ENCODE measurements at regions not wholly inside any gene's neighbourhood (a gene's known extent, or its start where the extent isn't known, plus 50 kb on each side); places are given as distances from the start of the nearest gene placed in this dataset.

- H3K9ac ChIP-seq = no peak overlapping the region
- no peaks in the 10 kb centered on the region for H4K20me1 ChIP-seq (ENCODE audit: insufficient read depth)
- 0 out of 2 replicates have a peak, but pooled peaks cover 3% of the 10 kb centered on the region for H3K9me3 ChIP-seq
- POLR2A ChIA-PET = no interaction called here
- H3F3A ChIP-seq (replicated peaks; ENCODE audit: insufficient read depth) = no peaks in the 10 kb centered on the region
- no peaks in the 10 kb centered on the region for H3K79me2 ChIP-seq (ENCODE audit: insufficient read depth)
- no peaks in the 10 kb centered on the region for H3K9me2 ChIP-seq
- H3K4me1 ChIP-seq (ENCODE audit: control insufficient read depth in 1 of 2, insufficient read depth in 2 of 2, low read depth in 1 of 2, low read length in 1 of 2) = no peaks in the 10 kb centered on the region
- H2AFZ ChIP-seq (ENCODE audit: low read depth) = no peak overlapping the region
- no peaks in the 10 kb centered on the region for H3K36me3 ChIP-seq (replicated peaks in 1 of 2; ENCODE audit: control insufficient read depth in 1 of 2, insufficient read depth in 2 of 2, low read length in 1 of 2)
- no peak for DNase-seq
- no peak overlapping the region for H3K27ac ChIP-seq (ENCODE audit: low read depth in 2 of 2, low read length in 1 of 2)
- H3K27me3 ChIP-seq (ENCODE audit: insufficient read depth) = no peaks in the 10 kb centered on the region
- CTCF ChIA-PET = no interaction called here
- no peak for TF ChIP-seq NRF1 (IDR thresholded peaks at IDR 0.05; ENCODE audit: low read depth, low read length)
- no peak for TF ChIP-seq RXRA (IDR thresholded peaks at IDR 0.05; ENCODE audit: borderline replicate concordance, low read depth)
- TF ChIP-seq RCOR1 (IDR thresholded peaks at IDR 0.05; ENCODE audit: low read length) = no peak
- TF ChIP-seq POLR2AphosphoS5 (IDR thresholded peaks at IDR 0.05; ENCODE audit: low read depth, low read length) = no peak
- no peak for TF ChIP-seq TCF12 (IDR thresholded peaks at IDR 0.05)
- TF ChIP-seq JUND (IDR thresholded peaks at IDR 0.05) = no peak
- TF ChIP-seq RAD21 (IDR thresholded peaks at IDR 0.05; ENCODE audit: low read length) = no peak
- TF ChIP-seq, protein P1, sequence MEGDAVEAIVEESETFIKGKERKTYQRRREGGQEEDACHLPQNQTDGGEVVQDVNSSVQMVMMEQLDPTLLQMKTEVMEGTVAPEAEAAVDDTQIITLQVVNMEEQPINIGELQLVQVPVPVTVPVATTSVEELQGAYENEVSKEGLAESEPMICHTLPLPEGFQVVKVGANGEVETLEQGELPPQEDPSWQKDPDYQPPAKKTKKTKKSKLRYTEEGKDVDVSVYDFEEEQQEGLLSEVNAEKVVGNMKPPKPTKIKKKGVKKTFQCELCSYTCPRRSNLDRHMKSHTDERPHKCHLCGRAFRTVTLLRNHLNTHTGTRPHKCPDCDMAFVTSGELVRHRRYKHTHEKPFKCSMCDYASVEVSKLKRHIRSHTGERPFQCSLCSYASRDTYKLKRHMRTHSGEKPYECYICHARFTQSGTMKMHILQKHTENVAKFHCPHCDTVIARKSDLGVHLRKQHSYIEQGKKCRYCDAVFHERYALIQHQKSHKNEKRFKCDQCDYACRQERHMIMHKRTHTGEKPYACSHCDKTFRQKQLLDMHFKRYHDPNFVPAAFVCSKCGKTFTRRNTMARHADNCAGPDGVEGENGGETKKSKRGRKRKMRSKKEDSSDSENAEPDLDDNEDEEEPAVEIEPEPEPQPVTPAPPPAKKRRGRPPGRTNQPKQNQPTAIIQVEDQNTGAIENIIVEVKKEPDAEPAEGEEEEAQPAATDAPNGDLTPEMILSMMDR (IDR thresholded peaks at IDR 0.05) = no peak
- no peak for TF ChIP-seq FOXM1 (IDR thresholded peaks at IDR 0.05; ENCODE audit: low read depth)
- no peak for TF ChIP-seq TEAD4 (IDR thresholded peaks at IDR 0.05; ENCODE audit: borderline replicate concordance, insufficient read depth)
- TF ChIP-seq EP300 (IDR thresholded peaks at IDR 0.05; ENCODE audit: borderline replicate concordance in 1 of 2, low read depth in 1 of 2, low read length in 1 of 2) = no peak
- TF ChIP-seq GATA2 (CRISPR knock-in tag; IDR thresholded peaks at IDR 0.05) = no peak
- TF ChIP-seq GABPA (IDR thresholded peaks at IDR 0.05; ENCODE audit: low read depth) = no peak
- WGBS (ENCODE audit: low lambda C conversion rate) = 69% methylated on average over 1 of the region's 1 CpG
- H3K4me3 ChIP-seq (ENCODE audit: low read depth in 2 of 2, low read length in 1 of 2) = no peak overlapping the region
- H3K4me2 ChIP-seq = no peak overlapping the region
Measured at GRCh38 chr2:111643759-111644158, 240.2 kb downstream of the ANAPC1 start.

- H3K9ac ChIP-seq = no peak overlapping the region
- H3K4me3 ChIP-seq (ENCODE audit: low read depth in 2 of 2, low read length in 1 of 2) = no peak overlapping the region
- 0 out of 2 replicates have a peak, but pooled peaks cover 3% of the 10 kb centered on the region for H3K9me3 ChIP-seq
- no peaks in the 10 kb centered on the region for H3F3A ChIP-seq (replicated peaks; ENCODE audit: insufficient read depth)
- no peak for DNase-seq
- no peak overlapping the region for H3K4me2 ChIP-seq
- H2AFZ ChIP-seq (ENCODE audit: low read depth) = no peak overlapping the region
- no peak for TF ChIP-seq ELF1 (IDR thresholded peaks at IDR 0.05)
- no peak for TF ChIP-seq SIN3A (IDR thresholded peaks at IDR 0.05; ENCODE audit: borderline replicate concordance, low read depth, low read length)
- TF ChIP-seq TCF12 (IDR thresholded peaks at IDR 0.05) = no peak
- TF ChIP-seq TEAD4 (IDR thresholded peaks at IDR 0.05; ENCODE audit: borderline replicate concordance, insufficient read depth) = no peak
- no peak for TF ChIP-seq NFIC (IDR thresholded peaks at IDR 0.05; ENCODE audit: borderline replicate concordance)
- TF ChIP-seq RAD21 (IDR thresholded peaks at IDR 0.05; ENCODE audit: low read length) = no peak
- no peak for TF ChIP-seq SMC3 (IDR thresholded peaks at IDR 0.05; ENCODE audit: low read depth, low read length)
- no peak for TF ChIP-seq FOXJ3 (CRISPR knock-in tag; IDR thresholded peaks at IDR 0.05)
- no peak for TF ChIP-seq NRF1 (IDR thresholded peaks at IDR 0.05; ENCODE audit: low read depth, low read length)
- no peak for TF ChIP-seq EZH2phosphoT487 (IDR thresholded peaks at IDR 0.05; ENCODE audit: borderline replicate concordance, low read depth)
- TF ChIP-seq, protein P1 (IDR thresholded peaks at IDR 0.05) = no peak
- no peaks in the 10 kb centered on the region for H3K36me3 ChIP-seq (replicated peaks in 1 of 2; ENCODE audit: control insufficient read depth in 1 of 2, insufficient read depth in 2 of 2, low read length in 1 of 2)
- 47% methylated on average over 3 of the region's 3 CpGs for WGBS (ENCODE audit: low lambda C conversion rate)
- no peaks in the 10 kb centered on the region for H3K79me2 ChIP-seq (ENCODE audit: insufficient read depth)
- no peaks in the 10 kb centered on the region for H3K9me2 ChIP-seq
- no peaks in the 10 kb centered on the region for H3K27me3 ChIP-seq (ENCODE audit: insufficient read depth)
- no peaks in the 10 kb centered on the region for H4K20me1 ChIP-seq (ENCODE audit: insufficient read depth)
- ChIA-PET CTCF (interaction anchor here (2.4 kb wide), 1 partner anchor 20 kb away, joined by 5 read pairs; no protein-coding TSS in a partner anchor), POLR2A (no interaction called here)
- H3K4me1 ChIP-seq (ENCODE audit: control insufficient read depth in 1 of 2, insufficient read depth in 2 of 2, low read depth in 1 of 2, low read length in 1 of 2) = no peaks in the 10 kb centered on the region
- no peak overlapping the region for H3K27ac ChIP-seq (ENCODE audit: low read depth in 2 of 2, low read length in 1 of 2)
Measured at GRCh38 chr2:111647359-111647758, 236.6 kb downstream of the ANAPC1 start.
